B cell (primary cell): ENCODE measurements at regions not wholly inside any gene's neighbourhood (a gene's known extent, or its start where the extent isn't known, plus 50 kb on each side); places are given as distances from the start of the nearest gene placed in this dataset.

Experiments used
- ATAC-seq: fragments of 200-7000 bp; cut with Tn5 transposase; one replicate; pipeline ENCODE4 v1.10.0; 2021; ENCODE audit warnings: low read depth, mild to moderate bottlenecking, moderate number of reproducible peaks, moderate library complexity
- CTCF ChIA-PET: fragments of 350-600 bp; sonication (Branson Sonifier 250); formaldehyde crosslinking; loops from one replicate; lab custom pipeline; 2021; ENCODE audit warnings: antibody characterized with exemption, inconsistent platforms; lab: Charles Lee
- POLR2A ChIA-PET: fragments of 350-600 bp; sonication (Branson Sonifier 250); formaldehyde crosslinking; loops from one replicate; lab custom pipeline; 2021; ENCODE audit warnings: antibody characterized with exemption; lab: Charles Lee
- DNase-seq: peaks from one replicate; pipeline ENCODE4 v3.0.0; 2013
- H2AFZ ChIP-seq: 2 replicates; pipeline ENCODE4 v1.6.1; 2012; ENCODE audit warnings: mild to moderate bottlenecking, low read depth, low read length; ENCODE audit not compliant: insufficient read depth, poor library complexity, severe bottlenecking
- H3K27ac ChIP-seq, 2 donors: 1 replicate in 1 of 2; 2 replicates in 1 of 2; pipeline ENCODE4 v1.5.1; 2012 to 2013; ENCODE audit warnings: low read length in 2 of 2, mild to moderate bottlenecking in 2 of 2, moderate library complexity in 1 of 2
- H3K27me3 ChIP-seq, 4 experiments: fragments of 200-600 bp in 1 of 4; sonication (generic) in 1 of 4; replicated peaks in 1 of 4; 1 replicate in 2 of 4; 2 replicates in 2 of 4; pipeline versions ENCODE4 v1.6.1 to v1.7.0; 2013 to 2016; ENCODE audit warnings: low read length in 3 of 4, mild to moderate bottlenecking in 2 of 4, mixed read lengths in 1 of 4, moderate library complexity in 1 of 4; ENCODE audit not compliant: insufficient read depth in 4 of 4, control insufficient read depth in 3 of 4; ENCODE audit errors: control extremely low read depth in 1 of 4
- H3K36me3 ChIP-seq, 2 experiments: replicated peaks in 1 of 2; 1 replicate in 1 of 2; 2 replicates in 1 of 2; pipeline versions ENCODE4 v1.6.1 to v1.7.1; 2013; ENCODE audit warnings: low read length in 1 of 2; ENCODE audit not compliant: insufficient read depth in 2 of 2, control insufficient read depth in 1 of 2; ENCODE audit errors: control extremely low read depth in 1 of 2, extremely low read depth in 1 of 2
- H3K4me1 ChIP-seq, 2 donors: fragments of 200-600 bp in 1 of 2; sonication (generic) in 1 of 2; 1 replicate in 1 of 2; 2 replicates in 1 of 2; pipeline versions ENCODE4 v1.5.1 to v1.6.1; 2013 to 2017; ENCODE audit warnings: low read length in 2 of 2; ENCODE audit not compliant: control insufficient read depth in 2 of 2, insufficient read depth in 2 of 2
- H3K4me2 ChIP-seq: replicated peaks from 2 replicates; pipeline ENCODE3; 2012; ENCODE audit warnings: mild to moderate bottlenecking, low read depth, low read length; ENCODE audit not compliant: poor library complexity, severe bottlenecking
- H3K4me3 ChIP-seq, 5 experiments: fragments of 200-600 bp in 1 of 5; sonication (generic) in 1 of 5; 1 replicate in 3 of 5; 2 replicates in 2 of 5; pipeline versions ENCODE4 v1.5.1 to v1.7.0; 2011 to 2016; ENCODE audit warnings: low read length in 4 of 5, mild to moderate bottlenecking in 4 of 5, low read depth in 2 of 5, control low read depth in 1 of 5, moderate library complexity in 1 of 5; ENCODE audit not compliant: insufficient read depth in 1 of 5; ENCODE audit errors: control extremely low read depth in 1 of 5, extremely low read depth in 1 of 5
- H3K79me2 ChIP-seq: fragments of 200-600 bp; sonication (generic); one replicate; pipeline ENCODE4 v1.6.0; 2016; ENCODE audit warnings: low read length; ENCODE audit not compliant: control insufficient read depth, insufficient read depth
- H3K9ac ChIP-seq: fragments of 200-600 bp; sonication (generic); 2 replicates; pipeline ENCODE4 v1.6.1; 2017; ENCODE audit warnings: mild to moderate bottlenecking, low read length, moderate library complexity
- H3K9me3 ChIP-seq, 3 donors: one replicate each; pipeline versions ENCODE4 v1.6.1 to v1.7.1; 2013; ENCODE audit warnings: low read length in 2 of 3; ENCODE audit not compliant: control insufficient read depth in 2 of 3, insufficient read depth in 1 of 3; ENCODE audit errors: control extremely low read depth in 1 of 3
- H4K20me1 ChIP-seq: 2 replicates; pipeline ENCODE4 v1.6.0; 2012; ENCODE audit warnings: mild to moderate bottlenecking, low read length; ENCODE audit not compliant: insufficient read depth, control insufficient read depth, poor library complexity, severe bottlenecking
- H3K27ac Mint-ChIP-seq: one replicate; pipeline ENCODE4 v1.8.0; 2021; ENCODE audit warnings: mixed read lengths
- H3K27me3 Mint-ChIP-seq: one replicate; pipeline ENCODE4 v1.8.0; 2021; ENCODE audit warnings: mixed read lengths
- H3K4me1 Mint-ChIP-seq: one replicate; pipeline ENCODE4 v1.8.0; 2021; ENCODE audit warnings: mixed read lengths
- H3K4me3 Mint-ChIP-seq: one replicate; pipeline ENCODE4 v1.8.0; 2021; ENCODE audit warnings: mixed read lengths
- H3K9me3 Mint-ChIP-seq: one replicate; pipeline ENCODE4 v1.8.0; 2022; ENCODE audit warnings: mixed read lengths; ENCODE audit not compliant: insufficient read depth
- CTCF ChIP-seq: fragments of 200-600 bp; IDR thresholded peaks from one replicate; pipeline ENCODE4 v1.8.0; 2022; ENCODE audit warnings: antibody characterized with exemption, mild to moderate bottlenecking
- EZH2 ChIP-seq: IDR thresholded peaks from 2 replicates; pipeline ENCODE4 v1.6.1; 2012; ENCODE audit warnings: borderline replicate concordance, low read depth, mild to moderate bottlenecking, moderate library complexity, low read length; ENCODE audit not compliant: insufficient read depth, poor library complexity, severe bottlenecking
- WGBS: methylation state at CpG from one replicate; pipeline ENCODE4 v1.1.5; 2013; ENCODE audit warnings: missing lambda C conversion rate; ENCODE audit not compliant: insufficient coverage; 5-methylcytosine and 5-hydroxymethylcytosine counted together
- intact Hi-C: fragments of 100-400 bp; cut with micrococcal nuclease; formaldehyde crosslinking; loops from one replicate; pipeline ENCODE4 v1.10.0; 2022

GRCh38 chr6:92538926-92539325 lies 880.4 kb downstream of the EPHA7 start:
- no peaks in the 10 kb centered on the region for H3K9me3 Mint-ChIP-seq
- H3K27ac Mint-ChIP-seq, result no peak overlapping the region
- H3K4me3 Mint-ChIP-seq, result no peak overlapping the region
- Histone ChIP-seq H3K4me3 (no peak overlapping the region), H3K27ac (no peak overlapping the region), H3K4me2 (no peak overlapping the region), H3K36me3 (no peaks in the 10 kb centered on the region), H3K4me1 (no peaks in the 10 kb centered on the region), H3K9me3 (no peaks in the 10 kb centered on the region), H3K9ac (no peak overlapping the region), H2AFZ (no peak overlapping the region), H4K20me1 (no peaks in the 10 kb centered on the region), H3K79me2 (no peaks in the 10 kb centered on the region), H3K27me3 (no peaks in the 10 kb centered on the region)
- POLR2A ChIA-PET, result no interaction called here
- no peaks in the 10 kb centered on the region for H3K4me1 Mint-ChIP-seq
- no peak for TF ChIP-seq EZH2
- no peak for TF ChIP-seq CTCF
- CTCF ChIA-PET, result no interaction called here
- no peak for ATAC-seq
- intact Hi-C loops, result no loop called here
- DNase-seq, result no peak
- no peaks in the 10 kb centered on the region for H3K27me3 Mint-ChIP-seq

DNA sequence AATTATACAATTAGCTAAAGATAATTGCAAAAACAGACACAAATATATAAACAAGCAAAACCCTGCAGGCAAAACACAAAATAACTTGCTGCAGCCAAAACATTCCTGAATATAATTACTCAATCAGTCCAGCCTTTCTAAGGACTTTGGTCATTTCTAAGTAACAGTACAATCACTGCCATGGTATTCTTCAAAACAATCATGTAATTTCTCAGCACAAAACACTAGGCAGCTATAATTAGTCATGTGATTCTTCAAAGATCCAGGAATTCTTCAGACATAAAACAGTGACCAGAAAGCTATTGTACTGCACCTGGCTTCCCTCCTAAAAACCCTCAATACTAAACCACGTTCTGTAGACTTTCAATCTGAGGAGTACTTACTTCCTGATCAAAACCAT lies 881.1 kb downstream of the EPHA7 start:
- POLR2A ChIA-PET, result no interaction called here
- no peak overlapping the region for H3K27ac Mint-ChIP-seq
- no peaks in the 10 kb centered on the region for H3K27me3 Mint-ChIP-seq
- 0% methylated on average over 1 of the region's 1 CpG for WGBS
- no peaks in the 10 kb centered on the region for H3K9me3 ChIP-seq
- H3K79me2 ChIP-seq, result no peaks in the 10 kb centered on the region
- H3K36me3 ChIP-seq, result no peaks in the 10 kb centered on the region
- no peaks in the 10 kb centered on the region for H3K9me3 Mint-ChIP-seq
- no peaks in the 10 kb centered on the region for H3K27me3 ChIP-seq
- H4K20me1 ChIP-seq, result no peaks in the 10 kb centered on the region
- ATAC-seq (no peak), DNase-seq (no peak)
- no peak overlapping the region for H2AFZ ChIP-seq
- TF ChIP-seq EZH2, result no peak
- TF ChIP-seq CTCF, result no peak
- no peak overlapping the region for H3K9ac ChIP-seq
- no peak overlapping the region for H3K4me3 Mint-ChIP-seq
- H3K4me3 ChIP-seq, result no peak overlapping the region
- no peak overlapping the region for H3K27ac ChIP-seq
- no peak overlapping the region for H3K4me2 ChIP-seq
- intact Hi-C loops, result no loop called here
- H3K4me1 ChIP-seq, result no peaks in the 10 kb centered on the region
- CTCF ChIA-PET, result no interaction called here
- no peaks in the 10 kb centered on the region for H3K4me1 Mint-ChIP-seq
